BLaER1 treated with 17β-estradiol and CSF1 and Interleukin-3, amounts not matched to agents 10 nM and 100 nM (cell line): ENCODE measurements at regions not wholly inside any gene's neighbourhood (a gene's known extent, or its start where the extent isn't known, plus 50 kb on each side); places are given as distances from the start of the nearest gene placed in this dataset.

Experiments used
- H3K27ac ChIP-seq, 11 experiments: shearing (Covaris generic); formaldehyde crosslinking; 2 replicates each; pipeline ENCODE4 v1.8.1; 2022
- H3K27me3 ChIP-seq, 11 experiments: shearing (Covaris generic); formaldehyde crosslinking; 2 replicates each; pipeline ENCODE4 v1.8.1; 2022
- H3K36me3 ChIP-seq, 11 experiments: shearing (Covaris generic); formaldehyde crosslinking; 2 replicates each; pipeline ENCODE4 v1.8.1; 2022
- H3K4me1 ChIP-seq, 10 experiments: shearing (Covaris generic); formaldehyde crosslinking; 2 replicates each; pipeline ENCODE4 v1.8.1; 2022
- H3K4me2 ChIP-seq, 11 experiments: shearing (Covaris generic); formaldehyde crosslinking; 2 replicates each; pipeline ENCODE4 v1.8.1; 2022
- H3K4me3 ChIP-seq, 10 experiments: shearing (Covaris generic); formaldehyde crosslinking; 2 replicates each; pipeline ENCODE4 v1.8.1; 2022
- H3K9ac ChIP-seq, 11 experiments: shearing (Covaris generic); formaldehyde crosslinking; 2 replicates each; pipeline ENCODE4 v1.8.1; 2022
- H3K9me3 ChIP-seq, 11 experiments: shearing (Covaris generic); formaldehyde crosslinking; replicated peaks in 1 of 11; 2 replicates each; pipeline ENCODE4 v1.8.1; 2022
- H4K20me1 ChIP-seq, 11 experiments: shearing (Covaris generic); formaldehyde crosslinking; 2 replicates each; pipeline ENCODE4 v1.8.1; 2022
- Cebpa-rat ChIP-seq, 11 experiments: shearing (Covaris generic); IDR thresholded peaks; 2 replicates each; pipeline ENCODE4 v1.8.1; 2022

DNA sequence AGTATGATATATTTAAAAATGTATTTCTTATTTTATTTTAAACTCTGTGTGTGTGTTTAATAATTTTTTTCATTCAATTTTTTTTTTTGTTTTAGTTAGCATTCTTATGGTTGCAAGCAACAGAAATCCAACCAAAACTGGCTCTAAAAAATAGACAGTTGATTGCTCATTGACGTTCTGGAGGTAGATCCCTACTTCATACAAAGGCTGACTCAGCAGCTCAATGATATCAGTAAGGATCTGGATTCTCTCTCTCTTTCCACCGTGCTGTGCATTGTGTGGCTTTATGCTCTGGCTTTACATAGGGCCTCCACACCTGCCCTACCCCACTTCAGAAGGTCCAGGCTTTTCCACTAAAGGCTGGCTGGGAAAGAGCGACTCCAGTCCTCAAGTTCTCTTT, 117.8 kb downstream of the UCHL1 start:
- no peak for TF ChIP-seq Cebpa-rat (IDR thresholded peaks at IDR 0.05)
- Histone ChIP-seq H3K4me2 (no peak overlapping the region), H3K4me3 (no peak overlapping the region), H3K27me3 (no peaks in the 10 kb centered on the region), H3K4me1 (peaks cover 10 to 19% (median 16%) of the 10 kb centered on the region in 10 experiments), H4K20me1 (no peaks in the 10 kb centered on the region), H3K9ac (no peak overlapping the region), H3K9me3 (peaks cover 0 to 22% (median 8%) of the 10 kb centered on the region in 11 experiments; a peak in 14 of 22 replicates), H3K27ac (no peak overlapping the region), H3K36me3 (no peaks in the 10 kb centered on the region)

DNA sequence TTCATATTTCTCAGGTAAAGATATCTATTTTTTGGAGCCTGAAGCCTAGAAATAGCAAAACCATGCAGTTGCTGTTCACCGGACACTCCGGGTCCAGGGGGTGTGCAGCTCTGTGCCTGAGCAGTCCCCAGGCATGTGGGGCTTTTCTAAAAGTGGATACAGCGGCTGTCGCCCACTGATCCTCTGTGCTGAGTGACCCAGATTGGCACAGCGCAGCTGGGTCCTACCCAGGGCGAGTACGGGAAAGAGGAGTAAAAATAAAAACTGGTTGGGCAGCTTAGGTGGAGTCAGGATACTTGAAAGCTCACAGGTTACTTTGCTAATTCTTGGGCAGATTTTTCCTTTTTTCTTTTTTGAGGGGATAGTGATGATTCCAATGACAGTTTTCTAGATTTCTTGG, 118.8 kb downstream of the UCHL1 start:
- Histone ChIP-seq H3K4me2 (no peak overlapping the region), H3K4me1 (peaks cover 1 to 11% (median 7%) of the 10 kb centered on the region in 10 experiments; a peak in 13 of 20 replicates), H3K36me3 (no peaks in the 10 kb centered on the region), H3K27ac (no peak overlapping the region), H3K4me3 (no peak overlapping the region), H4K20me1 (no peaks in the 10 kb centered on the region), H3K9ac (no peak overlapping the region), H3K9me3 (peaks cover 0 to 22% (median 8%) of the 10 kb centered on the region in 11 experiments; a peak in 14 of 22 replicates), H3K27me3 (no peaks in the 10 kb centered on the region)
- TF ChIP-seq Cebpa-rat (IDR thresholded peaks at IDR 0.05): no peak

DNA sequence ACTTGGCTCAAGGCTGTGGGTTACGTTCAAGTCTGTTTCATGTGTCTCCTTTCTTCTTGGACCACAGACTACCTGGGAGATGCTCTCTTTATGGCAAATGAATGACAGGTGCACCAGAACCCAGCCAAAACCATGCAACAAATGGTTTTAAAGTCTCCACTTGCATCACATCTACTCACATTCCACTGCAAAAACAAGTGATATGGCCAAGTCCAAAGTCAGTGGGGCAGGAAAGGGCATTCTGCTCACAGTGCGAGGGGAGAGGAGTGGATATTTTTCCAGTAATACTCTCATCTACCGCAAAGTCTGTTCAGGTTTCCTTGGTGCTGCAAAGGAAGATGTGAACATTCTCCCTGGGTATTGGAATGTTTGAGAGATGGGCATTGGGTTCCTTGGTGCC, 120.5 kb downstream of the UCHL1 start:
- Histone ChIP-seq H3K4me3 (no peak overlapping the region), H4K20me1 (no peaks in the 10 kb centered on the region), H3K27ac (no peak overlapping the region), H3K4me2 (no peak overlapping the region), H3K9ac (no peak overlapping the region), H3K36me3 (no peaks in the 10 kb centered on the region), H3K4me1 (peaks cover 0 to 11% (median 7%) of the 10 kb centered on the region in 10 experiments; a peak in 12 of 20 replicates), H3K27me3 (no peaks in the 10 kb centered on the region), H3K9me3 (peaks cover 0 to 22% (median 8%) of the 10 kb centered on the region in 11 experiments; a peak in 14 of 22 replicates)
- no peak for TF ChIP-seq Cebpa-rat (IDR thresholded peaks at IDR 0.05)

DNA sequence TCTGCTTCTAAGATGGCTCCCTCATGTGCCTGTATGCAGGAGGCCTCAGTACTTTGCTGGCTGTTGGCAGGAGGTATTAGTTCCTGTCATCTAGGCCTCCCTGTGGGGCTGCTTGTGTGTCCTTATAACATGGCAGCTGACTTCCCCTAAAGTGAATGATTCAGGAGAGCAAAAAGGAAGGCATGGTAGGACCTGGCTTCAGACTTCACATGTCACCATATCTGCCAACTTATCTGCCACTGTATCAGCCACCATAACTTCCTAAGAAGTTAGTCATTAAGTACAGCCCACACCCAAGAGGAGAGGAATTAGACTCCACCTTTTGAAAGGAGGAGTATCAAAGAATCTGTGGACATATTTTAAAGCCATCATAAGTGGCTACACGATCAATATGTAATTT, 122.5 kb downstream of the UCHL1 start:
- no peaks in the 10 kb centered on the region for H3K27me3 ChIP-seq
- H3K9me3 ChIP-seq: peaks cover 0 to 15% (median 7%) of the 10 kb centered on the region in 11 experiments; a peak in 14 of 22 replicates
- H3K4me3 ChIP-seq: no peak overlapping the region
- H3K4me1 ChIP-seq: peaks cover 0 to 6% (median 2%) of the 10 kb centered on the region in 10 experiments; a peak in 11 of 20 replicates
- no peaks in the 10 kb centered on the region for H4K20me1 ChIP-seq
- no peak overlapping the region for H3K4me2 ChIP-seq
- H3K36me3 ChIP-seq: no peaks in the 10 kb centered on the region
- TF ChIP-seq Cebpa-rat (IDR thresholded peaks at IDR 0.05): no peak
- no peak overlapping the region for H3K9ac ChIP-seq
- H3K27ac ChIP-seq: no peak overlapping the region

DNA sequence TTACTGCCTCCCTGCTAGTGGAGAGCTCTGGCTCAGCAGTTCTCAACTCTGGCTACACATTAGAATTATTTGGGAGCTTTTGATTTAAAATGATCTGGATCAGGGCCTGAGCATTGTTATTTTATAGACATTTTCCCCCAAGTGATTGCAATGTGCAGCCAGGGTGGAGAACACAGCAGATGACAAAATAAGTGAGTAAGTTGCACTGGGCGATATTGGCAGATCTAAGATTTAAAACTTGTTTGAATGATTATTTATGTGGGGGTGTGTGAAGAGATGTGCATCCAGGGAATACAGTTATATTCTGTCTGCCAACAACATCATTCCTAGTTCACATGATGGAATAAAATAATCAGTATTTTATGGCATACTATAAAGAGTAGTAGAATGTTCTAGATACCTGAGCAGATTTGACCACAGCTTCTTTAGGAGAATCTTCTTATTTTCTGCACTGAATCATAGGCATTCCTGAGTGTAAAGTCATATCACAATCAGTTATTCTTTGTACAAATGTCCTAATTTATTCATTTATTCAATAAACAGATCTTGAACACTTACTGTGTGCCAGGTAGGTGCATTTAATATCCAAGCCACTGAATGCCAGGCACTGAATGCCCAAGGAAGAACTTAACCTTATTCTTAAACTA, 123.9 kb downstream of the UCHL1 start:
- Histone ChIP-seq H3K4me1 (peaks cover 0 to 19% (median 2%) of the 10 kb centered on the region in 10 experiments; a peak in 10 of 20 replicates), H3K27me3 (no peaks in the 10 kb centered on the region), H3K36me3 (no peaks in the 10 kb centered on the region), H3K9ac (no peak overlapping the region), H3K9me3 (peaks cover 0 to 15% (median 7%) of the 10 kb centered on the region in 11 experiments; a peak in 14 of 22 replicates), H3K4me3 (no peak overlapping the region), H3K27ac (no peak overlapping the region), H3K4me2 (no peak overlapping the region), H4K20me1 (no peaks in the 10 kb centered on the region)
- TF ChIP-seq Cebpa-rat (IDR thresholded peaks at IDR 0.05): no peak

DNA sequence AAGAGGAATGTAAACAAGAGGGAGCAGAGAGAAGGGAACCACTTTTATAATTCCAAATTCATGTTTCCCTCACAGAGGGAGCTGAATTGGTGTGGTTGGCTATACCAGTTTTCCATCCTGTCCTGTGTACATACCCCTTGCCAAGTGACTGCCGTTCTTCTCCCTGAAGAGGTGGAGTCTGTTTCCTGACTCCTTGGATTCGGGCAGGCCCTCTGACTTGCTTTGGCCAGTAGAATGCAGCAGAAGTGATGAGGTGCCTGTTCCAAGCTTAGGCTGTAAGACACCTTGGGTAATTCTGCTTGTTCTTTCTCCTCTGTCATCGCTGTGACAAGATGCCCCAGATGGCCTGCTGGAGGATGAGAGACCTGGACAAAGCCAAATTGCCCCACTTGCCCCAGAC, 124.7 kb downstream of the UCHL1 start:
- H3K27me3 ChIP-seq: no peaks in the 10 kb centered on the region
- no peak overlapping the region for H3K4me2 ChIP-seq
- TF ChIP-seq Cebpa-rat (IDR thresholded peaks at IDR 0.05): no peak
- H4K20me1 ChIP-seq: no peaks in the 10 kb centered on the region
- no peak overlapping the region for H3K9ac ChIP-seq
- no peaks in the 10 kb centered on the region for H3K36me3 ChIP-seq
- peaks cover 0 to 15% (median 7%) of the 10 kb centered on the region in 11 experiments; a peak in 14 of 22 replicates for H3K9me3 ChIP-seq
- H3K4me1 ChIP-seq: peaks cover 0 to 21% (median 2%) of the 10 kb centered on the region in 10 experiments; a peak in 10 of 20 replicates
- no peak overlapping the region for H3K27ac ChIP-seq
- H3K4me3 ChIP-seq: no peak overlapping the region

DNA sequence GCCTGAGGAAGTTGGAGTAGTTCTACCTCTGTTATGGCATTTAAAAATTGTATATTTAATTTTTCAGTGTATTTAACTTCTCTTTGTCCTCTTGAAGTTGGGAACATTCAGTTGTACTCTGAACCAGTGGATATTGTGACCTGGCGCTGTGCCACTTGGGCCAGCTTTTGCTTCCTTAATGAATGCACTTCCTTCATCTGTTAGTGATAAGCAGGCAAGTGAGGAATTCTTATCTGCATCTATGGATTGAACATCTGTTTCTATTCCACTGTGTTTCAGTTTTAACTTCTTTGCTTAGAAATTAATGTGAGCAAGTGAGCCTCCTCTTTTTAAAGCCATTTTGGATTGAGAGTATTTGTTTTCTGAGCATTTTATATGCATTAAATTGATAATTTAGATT, 128.3 kb downstream of the UCHL1 start:
- TF ChIP-seq Cebpa-rat (IDR thresholded peaks at IDR 0.05): no peak

DNA sequence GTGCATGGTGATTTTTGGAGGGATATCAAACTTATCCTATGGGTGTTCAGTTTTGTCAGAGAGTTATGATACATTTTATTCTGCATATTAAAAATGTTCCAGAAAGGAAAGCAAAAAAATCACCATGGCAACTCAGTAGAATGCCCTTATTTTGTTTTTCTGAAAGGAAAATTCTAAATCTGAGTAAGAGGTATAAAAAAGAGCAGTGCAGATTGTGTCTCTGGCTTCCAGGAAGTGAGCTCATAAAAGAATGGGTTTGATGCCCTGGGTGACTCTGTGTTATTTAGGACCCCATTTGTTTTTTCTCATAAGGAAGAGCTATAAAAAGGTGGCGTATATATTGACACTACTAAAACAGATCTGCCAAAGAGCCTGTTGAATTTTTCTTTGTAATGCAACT, 128.8 kb downstream of the UCHL1 start:
- no peaks in the 10 kb centered on the region for H4K20me1 ChIP-seq
- no peak overlapping the region for H3K9ac ChIP-seq
- no peaks in the 10 kb centered on the region for H3K9me3 ChIP-seq
- peaks cover 0 to 21% (median 2%) of the 10 kb centered on the region in 10 experiments; a peak in 10 of 20 replicates for H3K4me1 ChIP-seq
- H3K4me2 ChIP-seq: no peak overlapping the region; a peak in 2 of 22 replicates
- H3K27me3 ChIP-seq: no peaks in the 10 kb centered on the region
- H3K36me3 ChIP-seq: no peaks in the 10 kb centered on the region
- no peak overlapping the region for H3K27ac ChIP-seq
- no peak overlapping the region for H3K4me3 ChIP-seq
- TF ChIP-seq Cebpa-rat (IDR thresholded peaks at IDR 0.05): no peak

More for the DNA sequence above, 128.3 kb downstream of the UCHL1 start:
- no peak overlapping the region for H3K9ac ChIP-seq
- H3K36me3 ChIP-seq: no peaks in the 10 kb centered on the region
- H3K27ac ChIP-seq: no peak overlapping the region
- H4K20me1 ChIP-seq: no peaks in the 10 kb centered on the region
- H3K9me3 ChIP-seq: no peaks in the 10 kb centered on the region
- peaks cover 0 to 21% (median 2%) of the 10 kb centered on the region in 10 experiments; a peak in 10 of 20 replicates for H3K4me1 ChIP-seq
- no peak overlapping the region for H3K4me3 ChIP-seq
- H3K27me3 ChIP-seq: no peaks in the 10 kb centered on the region
- H3K4me2 ChIP-seq: peak overlapping the region in 2 of 11 experiments; percentile 59 to 66; a peak in 2 of 22 replicates

DNA sequence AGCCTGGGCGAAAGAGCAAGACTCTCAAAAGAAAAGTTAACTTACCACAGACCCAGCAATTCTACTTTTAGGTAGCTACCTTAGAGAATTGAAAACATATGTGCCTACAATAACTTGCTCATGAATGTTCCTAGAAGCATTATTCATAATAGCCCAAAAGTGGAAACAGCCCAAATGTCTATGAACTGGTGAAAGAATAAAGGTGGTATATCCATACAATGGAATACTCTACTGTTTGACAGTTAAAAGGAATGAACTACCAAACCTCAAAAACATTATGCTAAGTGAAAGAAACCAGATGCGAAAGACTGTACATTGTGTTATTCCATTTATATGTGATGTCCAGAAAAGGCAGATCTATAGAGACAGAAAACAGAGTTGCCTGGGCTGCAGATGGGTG, 131.4 kb downstream of the UCHL1 start:
- Histone ChIP-seq H3K4me1 (peaks cover 0 to 21% (median 2%) of the 10 kb centered on the region in 10 experiments; a peak in 10 of 20 replicates), H3K36me3 (no peaks in the 10 kb centered on the region), H3K9ac (no peak overlapping the region), H4K20me1 (no peaks in the 10 kb centered on the region), H3K27me3 (no peaks in the 10 kb centered on the region), H3K4me2 (no peak overlapping the region), H3K4me3 (no peak overlapping the region), H3K9me3 (peaks cover 0 to 5% (median 0%) of the 10 kb centered on the region in 11 experiments; a peak in 1 of 22 replicates), H3K27ac (no peak overlapping the region)
- no peak for TF ChIP-seq Cebpa-rat (IDR thresholded peaks at IDR 0.05)
